Sigmoid colon (tissue), 4 donors: ENCODE measurements at regions not wholly inside any gene's neighbourhood (a gene's known extent, or its start where the extent isn't known, plus 50 kb on each side); places are given as distances from the start of the nearest gene placed in this dataset.

Source experiments
- EP300 ChIP-seq, 4 donors: sonication (generic); formaldehyde crosslinking; IDR thresholded peaks; one replicate each; pipeline ENCODE4 v1.6.1; 2017; ENCODE audit warnings: antibody characterized with exemption in 4 of 4
- POLR2A ChIP-seq, 2 donors: fragments of 450-650 bp; IDR thresholded peaks; one replicate each; pipeline ENCODE4 v1.6.1; 2016; ENCODE audit warnings: antibody characterized with exemption in 2 of 2, mild to moderate bottlenecking in 2 of 2, moderate library complexity in 2 of 2
- POLR2AphosphoS5 ChIP-seq, 4 donors: sonication (generic); formaldehyde crosslinking; IDR thresholded peaks; one replicate each; pipeline ENCODE4 v1.6.1; 2017; ENCODE audit warnings: antibody characterized with exemption in 4 of 4
- TF ChIP-seq, protein P1 (sequence below), 4 experiments: fragments of 450-650 bp in 3 of 4; fragments of 200-600 bp in 1 of 4; IDR thresholded peaks; one replicate each; pipeline ENCODE4 v1.5.1; 2016 to 2019; ENCODE audit warnings: antibody characterized with exemption in 4 of 4, mild to moderate bottlenecking in 3 of 4, moderate library complexity in 2 of 4

DNA sequence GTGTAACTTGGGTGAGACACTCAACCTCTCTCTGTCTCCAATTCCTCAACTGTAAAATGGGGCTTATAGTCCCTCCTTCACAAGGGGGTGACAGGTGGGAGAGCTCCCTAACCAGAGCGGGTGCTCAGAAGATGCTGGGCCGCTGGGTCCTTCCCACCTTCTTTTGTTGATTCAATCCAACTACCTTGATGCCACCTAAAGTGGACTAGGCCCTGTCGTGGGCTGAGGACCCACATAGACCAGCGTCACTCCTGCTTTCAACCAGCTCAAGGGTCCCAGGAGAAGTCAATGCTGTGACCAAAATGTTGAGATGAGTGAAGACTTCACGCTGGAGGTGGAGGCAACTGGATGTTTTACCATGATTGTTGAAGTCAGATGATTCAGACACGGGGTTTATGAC, 72.7 kb upstream of the WNT11 start:
- TF ChIP-seq, protein P1, sequence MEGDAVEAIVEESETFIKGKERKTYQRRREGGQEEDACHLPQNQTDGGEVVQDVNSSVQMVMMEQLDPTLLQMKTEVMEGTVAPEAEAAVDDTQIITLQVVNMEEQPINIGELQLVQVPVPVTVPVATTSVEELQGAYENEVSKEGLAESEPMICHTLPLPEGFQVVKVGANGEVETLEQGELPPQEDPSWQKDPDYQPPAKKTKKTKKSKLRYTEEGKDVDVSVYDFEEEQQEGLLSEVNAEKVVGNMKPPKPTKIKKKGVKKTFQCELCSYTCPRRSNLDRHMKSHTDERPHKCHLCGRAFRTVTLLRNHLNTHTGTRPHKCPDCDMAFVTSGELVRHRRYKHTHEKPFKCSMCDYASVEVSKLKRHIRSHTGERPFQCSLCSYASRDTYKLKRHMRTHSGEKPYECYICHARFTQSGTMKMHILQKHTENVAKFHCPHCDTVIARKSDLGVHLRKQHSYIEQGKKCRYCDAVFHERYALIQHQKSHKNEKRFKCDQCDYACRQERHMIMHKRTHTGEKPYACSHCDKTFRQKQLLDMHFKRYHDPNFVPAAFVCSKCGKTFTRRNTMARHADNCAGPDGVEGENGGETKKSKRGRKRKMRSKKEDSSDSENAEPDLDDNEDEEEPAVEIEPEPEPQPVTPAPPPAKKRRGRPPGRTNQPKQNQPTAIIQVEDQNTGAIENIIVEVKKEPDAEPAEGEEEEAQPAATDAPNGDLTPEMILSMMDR (IDR thresholded peaks at IDR 0.05) = no peak
- TF ChIP-seq POLR2AphosphoS5 (IDR thresholded peaks at IDR 0.05) (no peak), POLR2A (IDR thresholded peaks at IDR 0.05) (no peak), EP300 (IDR thresholded peaks at IDR 0.05) (no peak)
